Stromal cell of bone marrow (primary cell): ENCODE measurements at regions not wholly inside any gene's neighbourhood (a gene's known extent, or its start where the extent isn't known, plus 50 kb on each side); places are given as distances from the start of the nearest gene placed in this dataset.
"Not testable (repeated sequence)": the region's sequence is repeated elsewhere in the genome, so short reads cannot be mapped to it uniquely, and the experiment has no call there.

Experiments
- DNase-seq: peaks from one replicate; pipeline ENCODE4 v3.0.0-alpha.2; 2012; ENCODE audit warnings: low read depth

DNA sequence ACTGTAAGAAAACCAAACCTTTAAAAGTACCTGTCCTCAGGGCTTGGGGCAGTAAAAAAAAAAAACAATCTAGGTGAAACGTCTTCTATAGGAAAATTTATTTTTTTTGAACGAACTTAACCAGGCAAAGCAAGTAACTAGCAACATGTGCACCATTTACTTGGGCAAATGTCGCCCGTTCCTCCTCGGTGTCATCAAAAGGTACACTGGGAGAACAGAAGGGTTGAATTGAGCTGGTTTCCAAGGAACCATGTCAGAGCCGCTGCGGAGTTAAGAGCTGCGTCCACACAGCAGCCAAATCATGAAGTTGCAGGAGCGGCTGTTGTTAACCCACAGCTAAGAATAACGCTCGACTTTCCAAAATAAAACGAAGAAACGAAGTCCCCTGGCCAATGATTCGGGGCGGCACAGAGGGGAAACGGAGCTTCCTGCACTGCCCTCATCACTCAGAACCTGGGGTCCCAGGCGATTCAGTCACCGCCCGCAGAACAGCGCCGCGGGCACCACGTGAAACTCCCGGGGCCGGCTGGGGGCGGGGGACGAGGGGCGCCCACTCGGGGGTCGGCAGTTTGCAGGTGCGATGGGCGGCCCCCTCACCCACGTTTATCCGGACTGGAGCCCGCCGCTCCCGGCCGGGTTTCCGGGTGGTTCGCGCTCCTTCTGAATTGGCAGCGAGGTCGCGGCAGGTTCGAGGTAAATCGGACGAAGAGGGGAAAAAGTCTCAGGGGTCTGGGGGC is 53.6 kb upstream of the PLGLB1 start:
- DNase-seq: not testable (repeated sequence)

DNA sequence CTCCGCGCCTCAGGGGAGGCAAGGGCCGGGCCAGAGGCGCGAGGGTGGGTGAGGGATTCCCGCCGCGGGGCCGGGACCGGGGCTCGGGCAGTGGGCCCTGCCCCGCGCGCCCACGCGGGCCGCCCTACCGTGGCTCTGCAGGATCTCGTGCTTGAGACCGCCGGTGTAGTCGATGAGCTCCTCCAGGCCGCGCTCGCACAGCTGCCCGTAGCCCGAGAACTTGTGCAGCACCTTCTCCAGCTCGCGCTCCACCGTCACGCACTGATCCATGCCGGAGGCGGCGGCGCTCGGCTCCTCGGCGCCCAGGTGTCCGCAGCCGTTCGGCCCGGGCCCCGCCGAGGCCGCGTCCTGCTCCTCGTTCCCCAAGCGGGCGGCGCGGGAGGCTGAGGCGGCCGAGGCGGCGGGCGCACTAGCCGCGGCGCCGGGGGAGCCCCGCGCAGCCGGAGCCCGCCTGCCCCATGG is 54.2 kb upstream of the PLGLB1 start:
- not testable (repeated sequence) for DNase-seq

GRCh38 chr2:87076253-87077123 is 54.8 kb upstream of the PLGLB1 start:
- peak; percentile 75 for DNase-seq

DNA sequence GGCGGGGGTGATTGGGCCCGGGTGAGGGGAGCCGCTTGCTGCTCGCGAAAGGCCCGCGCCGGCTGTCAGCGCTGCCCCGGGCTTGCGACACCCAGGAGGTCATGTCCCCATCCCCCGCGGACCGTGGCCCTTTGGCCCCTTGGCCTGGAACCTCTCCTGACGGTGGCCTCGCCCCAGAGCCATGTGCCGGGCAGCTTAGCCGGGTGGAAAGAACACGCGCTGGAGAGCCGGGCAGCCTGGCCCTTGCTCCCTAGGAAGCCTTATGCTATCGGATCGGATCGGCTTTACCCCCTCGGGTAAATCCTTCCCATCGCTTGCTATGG is 55.4 kb upstream of the PLGLB1 start:
- not testable (repeated sequence) for DNase-seq

DNA sequence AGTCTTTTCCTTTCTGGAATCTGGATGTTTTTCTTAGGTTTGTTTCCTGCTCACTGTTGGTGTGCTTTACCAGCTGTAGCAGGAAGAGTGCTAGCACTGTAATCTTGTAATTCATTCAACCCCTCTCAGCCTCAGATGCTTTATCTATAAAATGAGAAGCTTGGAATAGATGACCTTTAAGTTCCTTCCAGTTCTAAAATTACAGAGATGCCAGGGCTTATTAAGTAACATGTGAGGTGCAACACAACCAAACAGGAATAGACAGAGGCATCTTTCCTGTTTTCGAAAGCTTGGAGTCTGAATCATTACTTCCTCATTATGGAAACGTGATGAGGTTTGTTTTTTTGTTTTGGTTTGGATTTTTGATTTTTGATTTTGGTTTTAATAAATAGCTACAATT is 60.1 kb upstream of the PLGLB1 start:
- DNase-seq: not testable (repeated sequence)

DNA sequence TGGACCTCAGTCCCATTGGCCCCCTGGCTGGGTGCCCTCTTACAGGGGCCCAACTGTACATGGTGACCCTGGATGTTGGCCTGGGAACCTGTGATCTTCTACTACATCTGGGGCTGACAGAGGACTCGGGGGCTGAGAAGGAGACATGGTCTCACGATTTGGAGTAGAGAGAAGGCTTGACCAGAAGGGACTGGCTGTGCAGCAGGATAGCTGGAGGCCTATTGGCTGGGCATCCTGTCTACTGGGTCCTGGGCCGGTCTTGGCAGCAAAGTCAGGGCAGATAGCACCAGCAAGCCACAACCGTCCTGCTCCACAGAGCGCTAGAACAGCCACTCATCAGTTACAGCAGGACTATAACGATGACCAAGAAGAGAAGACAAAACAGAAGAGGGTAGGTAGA is 66.4 kb upstream of the PLGLB1 start:
- not testable (repeated sequence) for DNase-seq

GRCh38 chr2:87089401-87089800 is 67.8 kb upstream of the PLGLB1 start:
- not testable (repeated sequence) for DNase-seq

GRCh38 chr2:87093252-87093651 is 71.6 kb upstream of the PLGLB1 start:
- not testable (repeated sequence) for DNase-seq

DNA sequence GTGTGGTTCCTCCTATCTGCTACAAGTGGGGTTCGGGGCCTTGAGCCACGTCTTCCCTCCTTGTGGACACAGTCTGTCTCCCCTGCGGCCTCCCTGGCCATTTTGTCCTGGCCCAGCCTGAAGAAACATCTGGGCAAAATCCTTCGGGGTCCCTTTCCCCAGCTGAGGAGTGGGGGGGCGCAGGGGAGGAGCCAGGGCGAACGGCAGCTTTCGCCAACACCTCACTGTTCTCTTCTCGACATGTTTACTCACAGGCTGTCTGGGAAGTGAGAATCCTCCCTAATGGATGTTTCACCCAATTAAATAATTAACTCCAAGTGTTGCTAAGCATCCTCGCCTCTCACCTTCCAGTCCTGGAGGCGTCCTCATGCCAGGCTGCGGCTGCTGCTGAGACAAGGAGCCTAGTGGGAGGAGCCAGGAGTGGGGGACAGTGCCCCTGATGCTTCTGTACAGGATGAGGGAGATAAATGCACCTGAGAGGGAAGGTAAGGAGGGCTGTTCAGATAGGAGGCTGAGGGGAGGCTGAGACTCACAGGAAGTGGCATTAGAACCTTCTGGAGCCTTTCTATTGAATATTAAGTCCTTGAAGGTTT is 72.4 kb upstream of the PLGLB1 start:
- not testable (repeated sequence) for DNase-seq

DNA sequence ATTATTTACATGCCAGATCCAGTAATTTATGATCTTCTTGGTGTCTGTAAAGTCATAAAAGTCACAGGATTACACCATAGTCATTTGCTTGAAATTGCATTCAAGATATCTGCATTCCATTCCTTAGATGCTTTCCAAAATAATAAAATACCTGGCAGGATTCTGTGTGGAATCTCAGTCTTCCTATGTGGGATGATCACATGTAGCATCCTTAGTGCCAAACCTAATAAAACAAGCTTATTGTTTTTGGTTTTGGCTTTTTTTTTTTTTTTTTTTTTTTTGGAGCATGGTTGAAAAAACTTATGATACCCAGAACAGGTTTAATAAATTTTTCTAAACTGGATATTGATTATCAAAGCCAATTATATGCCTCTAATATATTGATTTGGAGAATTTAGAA is 74.2 kb upstream of the PLGLB1 start:
- DNase-seq: not testable (repeated sequence)

- DNase-seq: not testable (repeated sequence)
Observed at GRCh38 chr2:87128761-87129553, 107.3 kb upstream of the PLGLB1 start.

DNA sequence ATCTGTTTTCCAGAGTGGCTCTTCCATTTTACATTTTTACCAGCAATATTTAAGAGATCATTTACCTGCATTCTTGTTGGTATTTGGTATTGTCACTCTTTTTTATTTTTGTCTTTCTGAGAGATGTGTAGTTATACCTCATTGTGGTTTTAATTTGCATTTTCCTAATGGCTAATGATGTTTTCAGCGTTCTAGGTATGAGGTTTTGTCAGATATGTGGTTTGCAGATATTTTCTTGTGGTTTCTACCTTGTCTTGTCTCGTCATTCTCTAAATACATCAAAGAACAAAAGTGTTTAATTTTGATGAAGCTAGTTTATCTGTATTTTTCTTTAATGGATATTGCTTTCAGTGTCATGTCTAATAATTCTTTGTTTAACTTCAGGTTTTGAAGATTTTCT is 110.9 kb upstream of the PLGLB1 start:
- DNase-seq: not testable (repeated sequence)

- DNase-seq: not testable (repeated sequence)
Observed at GRCh38 chr2:87151835-87152493, 130.3 kb upstream of the PLGLB1 start.

- not testable (repeated sequence) for DNase-seq
Observed at GRCh38 chr2:87174454-87174853, 152.8 kb upstream of the PLGLB1 start.

DNA sequence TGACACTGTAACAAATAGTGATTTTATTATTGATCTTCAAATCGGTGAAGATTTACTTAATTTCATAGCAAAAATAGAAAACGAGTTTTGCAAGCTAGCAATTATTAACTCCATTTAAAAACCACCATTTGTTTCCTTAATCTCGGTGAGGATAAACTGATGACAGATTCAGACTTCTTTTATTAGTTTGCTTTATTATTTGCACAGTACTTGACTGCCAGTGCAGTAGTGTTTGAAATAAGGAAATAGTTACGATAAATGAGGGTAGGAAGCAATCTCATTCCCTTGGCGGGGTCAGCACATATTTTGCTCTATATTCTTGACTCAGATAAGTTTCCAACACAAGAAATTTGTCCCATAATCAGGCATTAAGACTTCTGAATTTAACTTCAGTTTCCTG is 161.7 kb upstream of the PLGLB1 start:
- DNase-seq: not testable (repeated sequence)

DNA sequence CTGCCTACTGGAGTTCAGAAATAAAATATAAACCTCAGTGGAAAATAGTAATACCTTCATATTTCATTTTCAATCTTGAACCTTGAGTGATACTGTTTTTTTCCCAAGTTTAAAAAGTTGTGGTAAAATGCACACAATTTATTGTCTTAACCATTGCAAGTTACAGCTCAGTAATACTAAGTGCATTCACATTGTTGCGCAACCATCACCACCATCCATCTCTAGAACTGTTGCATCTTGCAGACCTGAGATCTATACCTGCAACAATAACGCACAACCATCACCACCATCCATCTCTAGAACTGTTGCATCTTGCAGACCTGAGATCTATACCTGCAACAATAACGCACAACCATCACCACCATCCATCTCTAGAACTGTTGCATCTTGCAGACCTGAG is 162.6 kb upstream of the PLGLB1 start:
- not testable (repeated sequence) for DNase-seq

DNA sequence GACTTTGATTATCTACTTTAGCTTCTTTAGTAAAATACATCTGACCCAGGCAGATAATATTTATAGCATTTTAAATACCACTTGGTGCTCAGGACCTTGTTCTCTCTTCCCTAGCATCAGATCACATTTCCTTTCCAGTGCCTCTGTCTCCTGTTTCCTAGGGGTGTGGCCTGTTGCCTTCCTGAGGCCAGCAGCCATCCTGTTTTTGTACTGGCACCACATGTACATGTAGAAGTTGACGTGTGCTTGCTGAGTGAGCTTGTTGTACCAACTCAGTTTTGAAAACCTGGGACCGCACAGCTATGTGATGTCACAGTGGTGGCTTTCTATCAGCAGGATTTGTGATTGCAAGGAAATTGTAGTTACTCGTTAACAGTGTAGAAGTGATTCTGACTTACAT is 167.6 kb upstream of the PLGLB1 start:
- not testable (repeated sequence) for DNase-seq

- not testable (repeated sequence) for DNase-seq
Observed at GRCh38 chr2:87193336-87193735, 171.7 kb upstream of the PLGLB1 start.

- not testable (repeated sequence) for DNase-seq
Observed at GRCh38 chr2:87194254-87194999, 172.8 kb upstream of the PLGLB1 start.

- not testable (repeated sequence) for DNase-seq
Observed at GRCh38 chr2:87196720-87197388, 175.2 kb upstream of the PLGLB1 start.
